CD4-positive, alpha-beta T cell treated with Interleukin-10 for 1 hour (primary cell): ENCODE measurements at regions not wholly inside any gene's neighbourhood (a gene's known extent, or its start where the extent isn't known, plus 50 kb on each side); places are given as distances from the start of the nearest gene placed in this dataset.

Experiments
- DNase-seq: peaks from one replicate; pipeline ENCODE4 v3.0.0-alpha.2; 2020

- no peak for DNase-seq
These were observed 169.6 kb upstream of the GMDS start for GRCh38 chr6:2414885-2415547.

- DNase-seq = no peak
These were observed 167.3 kb upstream of the GMDS start for GRCh38 chr6:2412731-2413130.

- DNase-seq = no peak
These were observed 165.4 kb upstream of the GMDS start for GRCh38 chr6:2410656-2411380.

GRCh38 chr6:2407525-2407924, 162.1 kb upstream of the GMDS start:
- DNase-seq = no peak

GRCh38 chr6:2404211-2404929, 159.0 kb upstream of the GMDS start:
- no peak for DNase-seq

- DNase-seq = no peak
These were observed 158.1 kb upstream of the GMDS start for GRCh38 chr6:2403546-2403945.

- DNase-seq = no peak
These were observed 151.6 kb upstream of the GMDS start for GRCh38 chr6:2396846-2397630.

GRCh38 chr6:2396042-2396657, 150.7 kb upstream of the GMDS start:
- DNase-seq = no peak

- no peak for DNase-seq
These were observed 143.3 kb upstream of the GMDS start for GRCh38 chr6:2388554-2389324.

- no peak for DNase-seq
These were observed 142.0 kb upstream of the GMDS start for GRCh38 chr6:2387445-2387844.

- no peak for DNase-seq
These were observed 140.1 kb upstream of the GMDS start for GRCh38 chr6:2385471-2385983.

GRCh38 chr6:2384528-2384927, 139.1 kb upstream of the GMDS start:
- DNase-seq = no peak

- DNase-seq = no peak
These were observed 136.7 kb upstream of the GMDS start for GRCh38 chr6:2381872-2382661.

GRCh38 chr6:2378891-2379652, 133.7 kb upstream of the GMDS start:
- no peak for DNase-seq

- no peak for DNase-seq
These were observed 132.7 kb upstream of the GMDS start for GRCh38 chr6:2378046-2378657.

GRCh38 chr6:2376429-2377355, 131.3 kb upstream of the GMDS start:
- no peak for DNase-seq

- no peak for DNase-seq
These were observed 130.0 kb upstream of the GMDS start for GRCh38 chr6:2375443-2375842.

GRCh38 chr6:2369606-2370005, 124.2 kb upstream of the GMDS start:
- DNase-seq = no peak
